Subcutaneous abdominal adipose tissue (tissue), 5 donors: ENCODE measurements at regions not wholly inside any gene's neighbourhood (a gene's known extent, or its start where the extent isn't known, plus 50 kb on each side); places are given as distances from the start of the nearest gene placed in this dataset.
"Not testable (repeated sequence)": the region's sequence is repeated elsewhere in the genome, so short reads cannot be mapped to it uniquely, and the experiment has no call there.

ENCODE experiments used
- H3K27ac ChIP-seq: one replicate; pipeline ENCODE4 v1.7.0; 2013; ENCODE audit warnings: low read depth, mild to moderate bottlenecking, inconsistent platforms, low read length, moderate library complexity
- H3K27me3 ChIP-seq, 5 donors: one replicate each; pipeline ENCODE4 v1.7.0; 2013; ENCODE audit warnings: low read length in 5 of 5, inconsistent platforms in 1 of 5; ENCODE audit not compliant: control insufficient read depth in 5 of 5, insufficient read depth in 4 of 5
- H3K36me3 ChIP-seq, 5 donors: one replicate each; pipeline ENCODE4 v1.7.0; 2013; ENCODE audit warnings: low read length in 5 of 5; ENCODE audit not compliant: control insufficient read depth in 5 of 5, insufficient read depth in 5 of 5
- H3K4me1 ChIP-seq, 5 donors: one replicate each; pipeline ENCODE4 v1.7.0; 2013; ENCODE audit warnings: low read length in 5 of 5, mild to moderate bottlenecking in 3 of 5, moderate library complexity in 1 of 5; ENCODE audit not compliant: control insufficient read depth in 5 of 5, insufficient read depth in 5 of 5
- H3K4me3 ChIP-seq, 5 donors: one replicate each; pipeline ENCODE4 v1.7.0; 2013; ENCODE audit warnings: low read length in 5 of 5, low read depth in 1 of 5
- H3K9ac ChIP-seq, 5 donors: one replicate each; pipeline ENCODE4 v1.7.0; 2013; ENCODE audit warnings: low read length in 5 of 5, mild to moderate bottlenecking in 4 of 5, moderate library complexity in 3 of 5
- H3K9me3 ChIP-seq, 5 donors: one replicate each; pipeline ENCODE4 v1.7.0; 2013; ENCODE audit warnings: low read length in 5 of 5; ENCODE audit not compliant: control insufficient read depth in 5 of 5
- donor health status: healthy.
- donor health status: healthy.
- donor health status: healthy.
- donor health status: healthy.
- donor health status: healthy.

DNA sequence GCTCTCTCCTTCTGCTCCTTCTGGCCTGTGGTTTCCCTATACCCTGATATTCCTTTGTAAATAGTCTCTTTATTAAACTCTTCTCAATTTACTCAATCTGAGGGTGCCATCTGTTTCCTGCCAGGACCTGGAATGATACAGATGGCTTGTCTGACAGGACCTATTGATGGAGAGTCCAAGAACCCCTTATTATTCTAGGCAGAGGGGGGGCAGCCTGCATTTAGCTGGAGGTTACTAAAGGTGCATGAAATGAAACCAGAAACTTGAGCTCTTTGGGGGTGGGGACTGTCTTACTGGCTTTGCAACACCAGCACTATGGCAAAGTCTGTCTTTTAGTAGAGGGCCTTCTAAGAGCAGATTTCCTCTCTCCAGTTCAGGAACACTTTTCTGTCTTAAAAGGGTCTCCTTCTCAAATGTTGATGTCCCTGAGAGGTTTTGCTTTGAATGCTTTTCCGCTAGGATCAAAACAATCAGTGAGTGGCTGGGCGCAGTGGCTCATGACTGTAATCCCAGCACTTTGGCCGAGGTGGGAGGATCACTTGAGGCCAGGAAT, 162.5 kb upstream of the MED14 start:
- H3K4me1 ChIP-seq: no peaks in the 10 kb centered on the region
- H3K36me3 ChIP-seq: no peaks in the 10 kb centered on the region
- no peak overlapping the region for H3K27ac ChIP-seq
- H3K9me3 ChIP-seq: no peaks in the 10 kb centered on the region
- no peak overlapping the region for H3K9ac ChIP-seq
- no peak overlapping the region for H3K4me3 ChIP-seq
- peaks cover 3 to 12% (median 4%) of the 10 kb centered on the region in 5 donors for H3K27me3 ChIP-seq

DNA sequence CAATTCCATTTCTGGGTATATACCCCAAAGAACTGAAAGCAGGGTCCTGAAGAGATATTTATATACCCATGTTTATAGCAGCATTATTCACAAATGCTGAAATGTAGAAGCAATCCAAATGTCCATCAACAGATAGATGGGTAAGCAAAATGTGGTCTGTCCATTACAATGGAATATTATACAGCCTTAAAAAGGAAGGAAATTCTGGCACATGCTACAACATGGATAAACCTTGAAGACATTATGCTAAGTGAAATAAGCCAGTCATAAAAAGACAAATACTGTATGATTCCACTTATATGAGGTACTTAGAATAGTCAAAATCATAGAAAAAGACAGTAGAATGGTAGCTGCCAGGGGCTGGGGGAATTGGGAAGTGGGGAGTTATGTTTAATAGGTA, 169.4 kb upstream of the MED14 start:
- not testable (repeated sequence) for H3K9me3 ChIP-seq, H3K4me1 ChIP-seq, H3K36me3 ChIP-seq, H3K27me3 ChIP-seq, H3K9ac ChIP-seq, H3K27ac ChIP-seq, H3K4me3 ChIP-seq

DNA sequence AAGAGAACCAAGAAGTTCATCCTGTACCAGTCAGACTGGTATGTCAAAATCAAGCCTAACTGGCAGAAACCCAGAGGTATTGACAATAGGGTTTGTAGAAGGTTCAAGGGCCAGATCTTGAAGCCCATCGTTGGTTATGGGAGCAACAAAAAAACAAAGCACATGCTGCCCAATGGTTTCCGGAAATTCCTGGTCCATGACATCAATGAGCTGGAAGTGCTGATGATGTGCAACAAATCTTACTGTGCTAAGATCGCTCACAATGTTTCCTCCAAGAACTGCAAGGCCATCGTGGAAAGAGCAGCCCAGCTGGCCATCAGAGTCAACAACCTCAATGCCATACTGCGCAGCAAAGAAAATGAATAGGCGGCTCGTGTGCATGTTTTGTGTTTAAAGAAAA, 172.7 kb upstream of the MED14 start:
- Histone ChIP-seq H3K4me3 (no peak overlapping the region), H3K4me1 (no peaks in the 10 kb centered on the region), H3K36me3 (no peaks in the 10 kb centered on the region), H3K9me3 (peaks cover 0 to 6% (median 5%) of the 10 kb centered on the region in 5 donors), H3K9ac (no peak overlapping the region), H3K27me3 (peaks cover 0 to 6% (median 2%) of the 10 kb centered on the region in 5 donors), H3K27ac (no peak overlapping the region)

DNA sequence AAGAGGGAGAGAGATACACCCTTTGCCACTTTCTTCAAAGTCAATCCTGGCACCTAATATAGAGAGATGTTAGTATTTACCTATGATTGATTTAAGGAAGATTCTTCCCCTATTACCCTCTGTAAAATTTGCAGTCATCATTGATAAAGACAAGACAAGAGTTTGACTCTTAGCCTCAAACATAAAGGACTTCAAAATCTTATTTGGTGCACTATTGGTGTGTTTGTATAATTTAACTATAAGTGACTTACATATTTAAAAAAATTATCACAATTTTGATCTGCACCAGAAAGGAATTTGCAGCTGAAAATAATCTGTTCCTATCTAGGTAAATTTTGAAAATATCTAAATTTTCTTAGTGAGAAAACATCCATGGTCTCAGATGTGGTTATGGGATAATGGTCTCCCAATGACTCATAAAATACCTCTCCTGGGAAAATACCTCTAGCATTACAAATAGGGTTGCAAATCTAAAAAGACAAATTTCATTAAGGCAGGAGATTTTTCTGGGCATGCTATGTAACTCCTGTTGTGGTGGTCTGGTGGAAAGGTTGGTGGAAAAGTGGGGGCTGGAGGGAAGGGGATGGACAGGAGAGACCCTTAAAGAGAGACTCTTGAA, 173.6 kb upstream of the MED14 start:
- Histone ChIP-seq H3K4me1 (no peaks in the 10 kb centered on the region), H3K4me3 (no peak overlapping the region), H3K9me3 (peaks cover 0 to 3% (median under 1%) of the 10 kb centered on the region in 5 donors), H3K27me3 (peaks cover 0 to 6% (median 2%) of the 10 kb centered on the region in 5 donors), H3K9ac (no peak overlapping the region), H3K36me3 (no peaks in the 10 kb centered on the region), H3K27ac (no peak overlapping the region)

- Histone ChIP-seq H3K27me3 (peaks cover 0 to 11% (median 0%) of the 10 kb centered on the region in 5 donors), H3K9me3 (peaks cover 0 to 2% (median 0%) of the 10 kb centered on the region in 5 donors), H3K4me1 (no peaks in the 10 kb centered on the region), H3K27ac (no peak overlapping the region), H3K36me3 (no peaks in the 10 kb centered on the region), H3K4me3 (no peak overlapping the region), H3K9ac (no peak overlapping the region)
Measured at GRCh38 chrX:40912166-40912565, 173.1 kb upstream of the USP9X start.

GRCh38 chrX:40912576-40912975, 172.7 kb upstream of the USP9X start:
- Histone ChIP-seq H3K36me3 (no peaks in the 10 kb centered on the region), H3K27ac (no peak overlapping the region), H3K4me1 (no peaks in the 10 kb centered on the region), H3K27me3 (peaks cover 0 to 11% (median 0%) of the 10 kb centered on the region in 5 donors), H3K9ac (no peak overlapping the region), H3K4me3 (no peak overlapping the region), H3K9me3 (peaks cover 0 to 2% (median 0%) of the 10 kb centered on the region in 5 donors)

DNA sequence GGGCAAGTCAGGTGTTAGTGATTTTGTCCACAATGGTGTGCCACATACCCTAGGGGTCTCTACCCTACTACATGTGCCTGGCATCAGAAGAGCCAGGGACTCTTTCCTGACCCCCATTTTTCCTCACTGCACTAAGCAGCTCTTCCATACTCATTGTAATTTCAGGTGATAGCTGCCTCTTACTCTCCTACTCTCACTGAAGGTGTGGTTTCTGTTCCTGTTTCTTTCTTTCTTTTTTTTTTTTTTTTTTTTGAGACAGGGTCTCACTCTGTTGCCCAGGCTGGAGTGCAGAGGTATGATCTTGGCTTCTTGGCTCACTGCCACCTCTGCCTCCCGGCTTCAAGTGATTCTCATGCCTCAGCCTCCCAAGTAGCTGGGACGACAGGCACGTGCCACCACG, 164.9 kb upstream of the USP9X start:
- Histone ChIP-seq H3K9me3 (peaks cover 0 to 23% (median 15%) of the 10 kb centered on the region in 5 donors), H3K4me1 (no peaks in the 10 kb centered on the region), H3K9ac (no peak overlapping the region), H3K27me3 (peaks cover 0 to 5% (median 0%) of the 10 kb centered on the region in 5 donors), H3K36me3 (no peaks in the 10 kb centered on the region), H3K27ac (no peak overlapping the region), H3K4me3 (no peak overlapping the region)

GRCh38 chrX:40922307-40922706, 162.9 kb upstream of the USP9X start:
- peaks cover 0 to 23% (median 15%) of the 10 kb centered on the region in 5 donors for H3K9me3 ChIP-seq
- no peaks in the 10 kb centered on the region for H3K36me3 ChIP-seq
- no peak overlapping the region for H3K9ac ChIP-seq
- no peak overlapping the region for H3K27ac ChIP-seq
- no peaks in the 10 kb centered on the region for H3K27me3 ChIP-seq
- peak overlapping the region in 1 of 5 donors; percentile 3 for H3K4me3 ChIP-seq
- no peaks in the 10 kb centered on the region for H3K4me1 ChIP-seq

- peaks cover 2 to 22% (median 15%) of the 10 kb centered on the region in 5 donors for H3K9me3 ChIP-seq
- not testable (repeated sequence) for H3K27me3 ChIP-seq, H3K4me3 ChIP-seq, H3K27ac ChIP-seq, H3K9ac ChIP-seq, H3K36me3 ChIP-seq, H3K4me1 ChIP-seq
Measured at GRCh38 chrX:40926739-40927427, 158.4 kb upstream of the USP9X start.

- Histone ChIP-seq H3K36me3 (no peaks in the 10 kb centered on the region), H3K9me3 (peaks cover 2 to 11% (median 7%) of the 10 kb centered on the region in 5 donors), H3K4me1 (peaks cover 0 to 13% (median 12%) of the 10 kb centered on the region in 5 donors), H3K4me3 (no peak overlapping the region), H3K27ac (no peak overlapping the region), H3K9ac (no peak overlapping the region), H3K27me3 (peaks cover 0 to 6% (median 2%) of the 10 kb centered on the region in 5 donors)
Measured at GRCh38 chrX:40928076-40928475, 157.2 kb upstream of the USP9X start.
